ENCODE measurements at regions not wholly inside any gene's neighbourhood (a gene's known extent, or its start where the extent isn't known, plus 50 kb on each side); places are given as distances from the start of the nearest gene placed in this dataset.

DNA sequence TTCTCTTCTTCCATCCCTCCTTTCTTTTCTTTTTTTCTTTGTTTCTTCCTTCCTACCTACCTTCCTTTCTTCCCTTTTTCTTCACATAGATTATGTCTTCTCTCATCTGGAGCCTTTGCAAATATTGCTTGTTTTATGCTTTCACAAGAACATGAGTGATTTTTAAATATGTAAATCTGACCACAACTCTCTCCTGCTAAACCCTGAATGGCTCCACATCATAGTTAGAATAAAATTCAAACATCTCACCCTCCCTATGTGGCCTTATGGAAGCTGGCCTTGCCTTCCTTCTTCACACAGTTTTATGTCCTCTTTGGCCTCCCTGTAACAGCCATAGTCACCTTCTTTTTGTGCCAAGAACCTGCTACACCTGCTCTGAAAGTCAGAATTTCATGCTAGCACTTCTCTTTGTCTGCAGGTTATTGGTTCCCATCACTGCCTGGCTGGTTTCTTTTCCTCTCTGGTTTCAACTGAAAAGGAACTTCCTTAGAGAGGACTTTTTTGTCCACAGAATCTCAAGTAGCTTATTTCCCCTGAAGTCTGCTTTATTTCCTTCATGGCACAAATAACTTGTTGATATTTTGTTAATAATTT, 114.3 kb upstream of the TNC start:
- TF ChIP-seq, protein P1, sequence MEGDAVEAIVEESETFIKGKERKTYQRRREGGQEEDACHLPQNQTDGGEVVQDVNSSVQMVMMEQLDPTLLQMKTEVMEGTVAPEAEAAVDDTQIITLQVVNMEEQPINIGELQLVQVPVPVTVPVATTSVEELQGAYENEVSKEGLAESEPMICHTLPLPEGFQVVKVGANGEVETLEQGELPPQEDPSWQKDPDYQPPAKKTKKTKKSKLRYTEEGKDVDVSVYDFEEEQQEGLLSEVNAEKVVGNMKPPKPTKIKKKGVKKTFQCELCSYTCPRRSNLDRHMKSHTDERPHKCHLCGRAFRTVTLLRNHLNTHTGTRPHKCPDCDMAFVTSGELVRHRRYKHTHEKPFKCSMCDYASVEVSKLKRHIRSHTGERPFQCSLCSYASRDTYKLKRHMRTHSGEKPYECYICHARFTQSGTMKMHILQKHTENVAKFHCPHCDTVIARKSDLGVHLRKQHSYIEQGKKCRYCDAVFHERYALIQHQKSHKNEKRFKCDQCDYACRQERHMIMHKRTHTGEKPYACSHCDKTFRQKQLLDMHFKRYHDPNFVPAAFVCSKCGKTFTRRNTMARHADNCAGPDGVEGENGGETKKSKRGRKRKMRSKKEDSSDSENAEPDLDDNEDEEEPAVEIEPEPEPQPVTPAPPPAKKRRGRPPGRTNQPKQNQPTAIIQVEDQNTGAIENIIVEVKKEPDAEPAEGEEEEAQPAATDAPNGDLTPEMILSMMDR (conservative IDR thresholded peaks at IDR 0.05), result no peak
- H3K4me1 ChIP-seq (ENCODE audit: control insufficient read depth, insufficient read depth, low read length), result no peaks in the 10 kb centered on the region
- no peak overlapping the region for H3K4me3 ChIP-seq (ENCODE audit: low read length)
- H3K27me3 Mint-ChIP-seq (ENCODE audit: insufficient read depth), result no peaks in the 10 kb centered on the region
- no peak for DNase-seq
- peaks cover 19% of the 10 kb centered on the region for H3K9me3 ChIP-seq (ENCODE audit: control insufficient read depth, low read length)
- H3K27ac Mint-ChIP-seq, result no peak overlapping the region
- peaks cover 2% of the 10 kb centered on the region for H3K9me3 Mint-ChIP-seq
- no peaks in the 10 kb centered on the region for H3K36me3 ChIP-seq (ENCODE audit: control insufficient read depth, insufficient read depth, low read length)
- peaks cover 19% of the 10 kb centered on the region for H3K36me3 Mint-ChIP-seq (ENCODE audit: low read depth)
- no peaks in the 10 kb centered on the region for H3K27me3 ChIP-seq (ENCODE audit: control insufficient read depth, insufficient read depth, low read length, poor library complexity, severe bottlenecking)
- no peak overlapping the region for H3K4me3 Mint-ChIP-seq
- no peak overlapping the region for H3K27ac ChIP-seq (ENCODE audit: low read depth, low read length)
- H3K9ac ChIP-seq (ENCODE audit: extremely low read depth, low read length, poor library complexity, severe bottlenecking), result no peak overlapping the region
- peaks cover 4% of the 10 kb centered on the region for H3K4me1 Mint-ChIP-seq

DNA sequence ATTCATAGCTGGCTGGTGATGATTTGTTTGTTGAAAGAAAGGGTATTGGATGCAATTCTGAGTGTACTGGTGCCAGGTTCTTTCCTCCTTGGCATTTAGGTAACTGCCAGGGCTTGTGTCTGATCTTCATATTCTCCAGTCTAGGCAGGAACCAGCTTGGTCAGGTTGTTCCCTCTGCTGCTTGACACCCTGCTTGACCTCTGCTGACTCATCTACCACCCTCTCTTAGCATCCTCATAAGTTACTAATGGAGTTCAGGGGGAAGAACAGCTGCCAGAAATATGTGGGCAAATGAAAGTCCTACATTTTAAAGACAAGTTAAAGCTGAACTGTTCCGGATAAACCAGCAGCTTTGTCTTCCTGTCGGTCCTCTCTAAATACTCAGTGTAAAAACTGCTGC, 116.1 kb upstream of the TNC start:
- TF ChIP-seq, protein P1 (conservative IDR thresholded peaks at IDR 0.05), result no peak
- no peak overlapping the region for H3K27ac Mint-ChIP-seq
- 89 to 100% methylated on average over 2 of the region's 2 CpGs for WGBS, 2 experiments (ENCODE audit: insufficient coverage in 1 of 2, insufficient read length in 1 of 2)
- H3K27ac ChIP-seq (ENCODE audit: low read depth, low read length), result no peak overlapping the region
- no peaks in the 10 kb centered on the region for H3K4me1 ChIP-seq (ENCODE audit: control insufficient read depth, insufficient read depth, low read length)
- H3K4me3 Mint-ChIP-seq, result no peak overlapping the region
- peaks cover 8% of the 10 kb centered on the region for H3K4me1 Mint-ChIP-seq
- H3K36me3 Mint-ChIP-seq (ENCODE audit: low read depth), result peaks cover 27% of the 10 kb centered on the region
- peaks cover 2% of the 10 kb centered on the region for H3K9me3 Mint-ChIP-seq
- H3K27me3 Mint-ChIP-seq (ENCODE audit: insufficient read depth), result no peaks in the 10 kb centered on the region
- DNase-seq, result no peak
- H3K9ac ChIP-seq (ENCODE audit: extremely low read depth, low read length, poor library complexity, severe bottlenecking), result no peak overlapping the region
- H3K36me3 ChIP-seq (ENCODE audit: control insufficient read depth, insufficient read depth, low read length), result no peaks in the 10 kb centered on the region
- no peak overlapping the region for H3K4me3 ChIP-seq (ENCODE audit: low read length)
- peaks cover 14% of the 10 kb centered on the region for H3K9me3 ChIP-seq (ENCODE audit: control insufficient read depth, low read length)
- no peaks in the 10 kb centered on the region for H3K27me3 ChIP-seq (ENCODE audit: control insufficient read depth, insufficient read depth, low read length, poor library complexity, severe bottlenecking)

DNA sequence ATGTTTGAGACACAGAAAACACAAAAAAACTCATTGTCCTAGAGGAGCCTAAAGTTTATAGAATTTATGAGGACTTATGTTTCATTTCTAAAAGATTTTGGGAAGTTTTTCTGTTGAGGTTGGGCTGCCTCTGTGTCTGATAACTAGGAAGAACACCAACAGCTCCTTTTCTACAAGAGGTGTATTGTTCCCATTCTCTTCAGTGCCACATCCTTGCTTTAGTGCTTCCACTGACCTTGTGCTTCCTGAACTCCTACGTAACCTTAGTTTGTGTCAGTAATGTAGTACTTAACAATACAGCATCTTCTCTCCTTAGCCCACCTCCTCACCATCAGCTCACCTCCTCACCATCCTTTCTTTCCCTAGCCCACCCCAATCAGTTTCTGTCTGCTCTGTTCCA, 117.3 kb upstream of the TNC start:
- peaks cover 2% of the 10 kb centered on the region for H3K9me3 Mint-ChIP-seq

More for the DNA sequence above, 117.3 kb upstream of the TNC start:
- Histone ChIP-seq H3K9me3 (ENCODE audit: control insufficient read depth, low read length) (peaks cover 9% of the 10 kb centered on the region), H3K9ac (ENCODE audit: extremely low read depth, low read length, poor library complexity, severe bottlenecking) (no peak overlapping the region), H3K36me3 (ENCODE audit: control insufficient read depth, insufficient read depth, low read length) (no peaks in the 10 kb centered on the region), H3K4me3 (ENCODE audit: low read length) (no peak overlapping the region), H3K27ac (ENCODE audit: low read depth, low read length) (no peak overlapping the region), H3K27me3 (ENCODE audit: control insufficient read depth, insufficient read depth, low read length, poor library complexity, severe bottlenecking) (no peaks in the 10 kb centered on the region), H3K4me1 (ENCODE audit: control insufficient read depth, insufficient read depth, low read length) (no peaks in the 10 kb centered on the region)
- 100% methylated on average over 1 of the region's 1 CpG; no CpG with 5 or more reads in 1 of the 2 experiments for WGBS, 2 experiments (ENCODE audit: insufficient coverage in 1 of 2, insufficient read length in 1 of 2)
- Mint-ChIP-seq H3K36me3 (ENCODE audit: low read depth) (peaks cover 33% of the 10 kb centered on the region), H3K27ac (no peak overlapping the region), H3K4me3 (no peak overlapping the region), H3K27me3 (ENCODE audit: insufficient read depth) (no peaks in the 10 kb centered on the region), H3K4me1 (peaks cover 14% of the 10 kb centered on the region)
- no peak for DNase-seq
- TF ChIP-seq, protein P1 (conservative IDR thresholded peaks at IDR 0.05), result no peak

Measured in endodermal cell (in vitro differentiated cells).